ENCODE measurements at regions not wholly inside any gene's neighbourhood (a gene's known extent, or its start where the extent isn't known, plus 50 kb on each side); places are given as distances from the start of the nearest gene placed in this dataset.

- DNase-seq = no peak
Measured at GRCh38 chr4:153034681-153035080, 98.6 kb downstream of the FHDC1 start.

GRCh38 chr4:153036931-153037482 lies 100.9 kb downstream of the FHDC1 start:
- DNase-seq = no peak

GRCh38 chr4:153038623-153039311 lies 102.6 kb downstream of the FHDC1 start:
- no peak for DNase-seq

GRCh38 chr4:153039542-153040185 lies 103.5 kb downstream of the FHDC1 start:
- DNase-seq = no peak

GRCh38 chr4:153040677-153041076 lies 104.6 kb downstream of the FHDC1 start:
- DNase-seq = no peak

GRCh38 chr4:153044036-153044435 lies 107.9 kb downstream of the FHDC1 start:
- DNase-seq = no peak

- DNase-seq = no peak
Measured at GRCh38 chr4:153045111-153045982, 109.2 kb downstream of the FHDC1 start.

- DNase-seq = no peak
Measured at GRCh38 chr4:153058671-153059060, 122.5 kb downstream of the FHDC1 start.

- no peak for DNase-seq
Measured at GRCh38 chr4:153060196-153060595, 124.1 kb downstream of the FHDC1 start.

GRCh38 chr4:153061971-153062370 lies 125.8 kb downstream of the FHDC1 start:
- no peak for DNase-seq

GRCh38 chr4:153062652-153063168 lies 126.6 kb downstream of the FHDC1 start:
- DNase-seq = no peak

- DNase-seq = no peak
Measured at GRCh38 chr4:153063490-153063889, 127.4 kb downstream of the FHDC1 start.

GRCh38 chr4:153064571-153064970 lies 128.4 kb downstream of the FHDC1 start:
- DNase-seq = no peak

- no peak for DNase-seq
Measured at GRCh38 chr4:153065276-153065675, 129.2 kb downstream of the FHDC1 start.

GRCh38 chr4:153067376-153067775 lies 131.3 kb downstream of the FHDC1 start:
- no peak for DNase-seq

GRCh38 chr4:153068751-153069150 lies 132.6 kb downstream of the FHDC1 start:
- no peak for DNase-seq

GRCh38 chr4:153071958-153072598 lies 132.2 kb upstream of the TRIM2 start:
- no peak for DNase-seq

- DNase-seq = no peak
Measured at GRCh38 chr4:153072661-153073060, 131.6 kb upstream of the TRIM2 start.

- no peak for DNase-seq
Measured at GRCh38 chr4:153074486-153074885, 129.8 kb upstream of the TRIM2 start.

- no peak for DNase-seq
Measured at GRCh38 chr4:153074936-153075630, 129.2 kb upstream of the TRIM2 start.

GRCh38 chr4:153075836-153076518 lies 128.3 kb upstream of the TRIM2 start:
- DNase-seq = no peak
